K562 (cell line): ENCODE measurements at regions not wholly inside any gene's neighbourhood (a gene's known extent, or its start where the extent isn't known, plus 50 kb on each side); places are given as distances from the start of the nearest gene placed in this dataset.

Source experiments
- ATAC-seq: fragments of 200-7000 bp; cut with Tn5 transposase; 3 replicates; pipeline ENCODE4 v1.9.1; 2020; ENCODE audit warnings: moderate library complexity
- BruUV-seq: library from RNA; stranded (reverse); fragments of 400-500 nt; replicated peaks from 2 replicates; lab custom pipeline; 2021; lab: Mats Ljungman, UMichigan
- CTCF ChIA-PET: fragments of 300-600 bp; formaldehyde crosslinking; extraction: SDS; loops from one replicate; lab custom pipeline; 2021; ENCODE audit warnings: low intra/inter-chr PET ratio; lab: Yijun Ruan, JAX
- POLR2A ChIA-PET: fragments of 300-600, 350-650 bp; sonication (Branson Sonifier 250); formaldehyde crosslinking; extraction: SDS; loops from one replicate; lab custom pipeline; 2021; ENCODE audit warnings: antibody characterized with exemption, inconsistent platforms; lab: Yijun Ruan, JAX
- DNase-seq, 4 experiments: peaks; one replicate each; pipeline versions ENCODE4 v3.0.0 to v3.0.0-alpha.2; 2011 to 2018; ENCODE audit warnings: low spot score in 3 of 4, mixed read lengths in 3 of 4; ENCODE audit errors: extremely low read depth in 1 of 4
- FAIRE-seq: peaks from 2 replicates; lab custom pipeline; 2011; peaks lifted over from hg19 to GRCh38; lab: Jason Lieb, UNC
- H2AFZ ChIP-seq: 2 replicates; pipeline ENCODE4 v1.6.0; 2011; ENCODE audit warnings: low read depth, low read length, control low read depth, inconsistent platforms
- H3K27ac ChIP-seq: fragments of 200-600 bp; 3 replicates; pipeline ENCODE4 v1.8.0; 2011; ENCODE audit warnings: low read depth, mild to moderate bottlenecking, control low read depth, inconsistent platforms, low read length, moderate library complexity, mixed read lengths; ENCODE audit errors: extremely low read depth
- H3K27me3 ChIP-seq, 2 experiments: fragments of 300-600 bp in 1 of 2; 2 replicates in 1 of 2; 3 replicates in 1 of 2; pipeline versions ENCODE4 v1.6.0 to v1.8.0; 2011; ENCODE audit warnings: inconsistent platforms in 2 of 2, low read length in 2 of 2, mild to moderate bottlenecking in 1 of 2, mixed read lengths in 1 of 2, moderate library complexity in 1 of 2; ENCODE audit not compliant: control insufficient read depth in 2 of 2, insufficient read depth in 2 of 2
- H3K36me3 ChIP-seq: fragments of 300-600 bp; 3 replicates; pipeline ENCODE4 v1.8.0; 2011; ENCODE audit warnings: mild to moderate bottlenecking, low read length, inconsistent platforms; ENCODE audit not compliant: control insufficient read depth, insufficient read depth
- H3K4me1 ChIP-seq, 2 experiments: fragments of 200-600 bp in 1 of 2; replicated peaks in 1 of 2; 2 replicates in 1 of 2; 3 replicates in 1 of 2; pipeline versions ENCODE4 v1.5.1 to v1.8.0; 2011; ENCODE audit warnings: inconsistent platforms in 2 of 2, low read length in 2 of 2, mild to moderate bottlenecking in 1 of 2, mixed read lengths in 1 of 2, moderate library complexity in 1 of 2; ENCODE audit not compliant: control insufficient read depth in 2 of 2, insufficient read depth in 2 of 2
- H3K4me2 ChIP-seq: 2 replicates; pipeline ENCODE4 v1.6.1; 2011; ENCODE audit warnings: low read length, control low read depth, inconsistent platforms, mixed read lengths; ENCODE audit not compliant: insufficient read depth
- H3K4me3 ChIP-seq: fragments of 200-600 bp; sonication (generic), shearing (Covaris generic); 2 replicates; pipeline ENCODE4 v1.5.1; 2016; ENCODE audit warnings: control low read depth, inconsistent platforms
- H3K79me2 ChIP-seq: fragments of 200-600 bp; 3 replicates; pipeline ENCODE4 v1.8.0; 2011; ENCODE audit warnings: low read length, inconsistent platforms; ENCODE audit not compliant: control insufficient read depth, insufficient read depth
- H3K9ac ChIP-seq, 2 experiments: 2 replicates each; pipeline versions ENCODE4 v1.6.0 to v1.6.1; 2011; ENCODE audit warnings: low read depth in 2 of 2, low read length in 2 of 2, control low read depth in 1 of 2, inconsistent platforms in 1 of 2, mild to moderate bottlenecking in 1 of 2, mixed read lengths in 1 of 2; ENCODE audit not compliant: insufficient read depth in 1 of 2
- H3K9me1 ChIP-seq: one replicate; pipeline ENCODE4 v1.6.0; 2011; ENCODE audit warnings: inconsistent platforms, mild to moderate bottlenecking, low read length, moderate library complexity; ENCODE audit not compliant: control insufficient read depth, insufficient read depth
- H3K9me3 ChIP-seq: replicated peaks from 2 replicates; pipeline ENCODE4 v1.5.1; 2011; ENCODE audit warnings: low read depth, low read length, inconsistent platforms; ENCODE audit not compliant: control insufficient read depth, insufficient read depth
- H4K20me1 ChIP-seq: replicated peaks from 2 replicates; pipeline ENCODE4 v1.6.1; 2011; ENCODE audit warnings: low read length, inconsistent platforms, mixed read lengths; ENCODE audit not compliant: control insufficient read depth, insufficient read depth
- CHD2 ChIP-seq: IDR thresholded peaks from 2 replicates; pipeline ENCODE4 v1.6.1; 2011; ENCODE audit warnings: low read depth, low read length
- CLOCK ChIP-seq: fragments of 250-450 bp; sonication (Bioruptor Pico); IDR thresholded peaks from 2 replicates; pipeline ENCODE4 v1.4.0; 2020; ENCODE audit warnings: mild to moderate bottlenecking, moderate library complexity, borderline replicate concordance
- FOXP1 ChIP-seq: sonication (generic); formaldehyde crosslinking; IDR thresholded peaks from 2 replicates; pipeline ENCODE4 v1.8.0; 2022; ENCODE audit warnings: mild to moderate bottlenecking, missing genetic modification reagents
- IRF1 ChIP-seq: sonication (generic); formaldehyde crosslinking; IDR thresholded peaks from 2 replicates; pipeline ENCODE4 v1.8.0; 2022; ENCODE audit warnings: missing genetic modification reagents, mild to moderate bottlenecking, borderline replicate concordance
- THRB ChIP-seq: fragments of 450-650 bp; formaldehyde crosslinking; conservative IDR thresholded peaks from 2 replicates; pipeline ENCODE4 v1.4.0; 2022; ENCODE audit warnings: mild to moderate bottlenecking, missing genetic modification characterization
- ZNF311 ChIP-seq: fragments of 250-450 bp; sonication (Bioruptor Pico); IDR thresholded peaks from 2 replicates; pipeline ENCODE4 v1.4.0; 2020; ENCODE audit warnings: mild to moderate bottlenecking, moderate library complexity
- WGBS: fragments of 100-300 bp; shearing (Covaris generic); methylation state at CpG from one replicate; pipeline ENCODE4 v1.1.6; 2016; ENCODE audit warnings: low coverage, mixed read lengths; ENCODE audit not compliant: insufficient coverage; ENCODE audit errors: missing lambda C conversion rate; 5-methylcytosine and 5-hydroxymethylcytosine counted together
- in situ Hi-C: fragments of 300-500 bp; cut with MboI; formaldehyde crosslinking; loops from 4 replicates; pipeline ENCODE4 v1.15.0; 2018; ENCODE audit warnings: inconsistent platforms, mixed read lengths
- intact Hi-C: fragments of 100-400 bp; cut with micrococcal nuclease; formaldehyde crosslinking; loops from 2 replicates; pipeline ENCODE4 v1.14.2; 2022

GRCh38 chr5:27381686-27382085, 343.3 kb upstream of the CDH9 start:
- ATAC-seq (no peak), DNase-seq (no peak), FAIRE-seq (no peak)
- in situ Hi-C loops (no loop called here), intact Hi-C loops (no loop called here)
- POLR2A ChIA-PET = no interaction called here
- TF ChIP-seq ZNF311 = no peak
- TF ChIP-seq CLOCK = no peak
- no peak for TF ChIP-seq THRB (CRISPR knock-in tag)
- no peak for TF ChIP-seq CHD2
- TF ChIP-seq IRF1 (CRISPR knock-in tag) = no peak
- TF ChIP-seq FOXP1 = no peak
- Histone ChIP-seq H3K9ac (no peak overlapping the region), H3K27me3 (no peaks in the 10 kb centered on the region), H3K79me2 (no peaks in the 10 kb centered on the region), H3K4me1 (no peaks in the 10 kb centered on the region), H3K9me1 (no peaks in the 10 kb centered on the region), H3K36me3 (no peaks in the 10 kb centered on the region), H3K27ac (no peak overlapping the region), H2AFZ (no peak overlapping the region), H4K20me1 (no peaks in the 10 kb centered on the region), H3K4me2 (no peak overlapping the region), H3K4me3 (no peak overlapping the region), H3K9me3 (no peaks in the 10 kb centered on the region)
- 24% methylated on average over 1 of the region's 1 CpG for WGBS
- no TSS peak for BruUV-seq
- CTCF ChIA-PET = no interaction called here
